OCI-LY7 (cell line): ENCODE measurements at regions not wholly inside any gene's neighbourhood (a gene's known extent, or its start where the extent isn't known, plus 50 kb on each side); places are given as distances from the start of the nearest gene placed in this dataset.

ENCODE experiments used
- BruUV-seq: library from RNA; stranded (reverse); fragments of 400-500 nt; replicated peaks from 2 replicates; lab custom pipeline; 2021; lab: Mats Ljungman, UMichigan
- CTCF ChIA-PET: fragments of 300-600 bp; sonication (Branson Sonifier 250); formaldehyde crosslinking; loops from one replicate; lab custom pipeline; 2022; ENCODE audit warnings: antibody characterized with exemption; ENCODE audit not compliant: unreplicated experiment; lab: Charles Lee
- POLR2A ChIA-PET: fragments of 300-600 bp; sonication (Branson Sonifier 250); formaldehyde crosslinking; loops from one replicate; lab custom pipeline; 2022; ENCODE audit warnings: antibody characterized with exemption; lab: Charles Lee
- DNase-seq: peaks from one replicate; pipeline ENCODE4 v3.0.0-alpha.2; 2015; ENCODE audit warnings: low spot score
- H2AFZ ChIP-seq: fragments of 200-600 bp; sonication (generic), shearing (Covaris generic); 2 replicates; pipeline ENCODE4 v1.6.1; 2014; ENCODE audit warnings: mild to moderate bottlenecking, antibody characterized with exemption, low read length, moderate library complexity
- H3K27ac ChIP-seq: fragments of 200-600 bp; sonication (generic); 2 replicates; pipeline ENCODE4 v1.5.1; 2014; ENCODE audit warnings: mixed run types, low read depth, mild to moderate bottlenecking, moderate library complexity, low read length, inconsistent platforms; ENCODE audit not compliant: poor library complexity, severe bottlenecking
- H3K36me3 ChIP-seq: fragments of 200-600 bp; sonication (generic); 2 replicates; pipeline ENCODE4 v1.6.1; 2014; ENCODE audit warnings: mild to moderate bottlenecking, antibody characterized with exemption, low read length, moderate library complexity, mixed read lengths; ENCODE audit not compliant: insufficient read depth
- H3K4me1 ChIP-seq: fragments of 200-600 bp; sonication (generic); 2 replicates; pipeline ENCODE4 v1.5.1; 2014; ENCODE audit warnings: mild to moderate bottlenecking, low read length; ENCODE audit not compliant: insufficient read depth, poor library complexity, severe bottlenecking
- H3K4me2 ChIP-seq: fragments of 200-600 bp; sonication (generic); 2 replicates; pipeline ENCODE4 v1.6.1; 2014; ENCODE audit warnings: mild to moderate bottlenecking, low read length
- H3K4me3 ChIP-seq: fragments of 200-600 bp; sonication (generic); 2 replicates; pipeline ENCODE4 v1.5.1; 2014; ENCODE audit warnings: mild to moderate bottlenecking, low read depth, low read length; ENCODE audit not compliant: poor library complexity, severe bottlenecking
- H3K79me2 ChIP-seq: fragments of 200-600 bp; sonication (generic); 2 replicates; pipeline ENCODE4 v1.6.1; 2016; ENCODE audit warnings: low read depth, mild to moderate bottlenecking, low read length, moderate library complexity, mixed read lengths; ENCODE audit not compliant: insufficient read depth
- H3K9me2 ChIP-seq: fragments of 200-600 bp; sonication (generic); 2 replicates; pipeline ENCODE4 v1.6.1; 2016; ENCODE audit warnings: mild to moderate bottlenecking, low read length, mixed read lengths; ENCODE audit not compliant: insufficient read depth
- H3K9me3 ChIP-seq: fragments of 200-600 bp; sonication (generic); 2 replicates; pipeline ENCODE4 v1.6.1; 2014; ENCODE audit warnings: mild to moderate bottlenecking, mixed run types, low read length, mixed read lengths
- H4K20me1 ChIP-seq: fragments of 200-600 bp; sonication (generic); 2 replicates; pipeline ENCODE4 v1.6.1; 2014; ENCODE audit warnings: mild to moderate bottlenecking, antibody characterized with exemption, low read length, moderate library complexity, mixed read lengths; ENCODE audit not compliant: insufficient read depth
- CTCF ChIP-seq: fragments of 200-600 bp; sonication (generic); conservative IDR thresholded peaks from 2 replicates; pipeline ENCODE4 v1.5.1; 2014; ENCODE audit warnings: mild to moderate bottlenecking, antibody characterized with exemption, low read length, moderate library complexity, mixed read lengths
- EZH2phosphoT487 ChIP-seq: fragments of 200-600 bp; sonication (generic); IDR thresholded peaks from 2 replicates; pipeline ENCODE4 v1.6.1; 2018; ENCODE audit warnings: low read depth, borderline replicate concordance, mild to moderate bottlenecking, mixed run types, antibody characterized with exemption, low read length, moderate library complexity, mixed read lengths
- intact Hi-C: fragments of 100-400 bp; cut with micrococcal nuclease; formaldehyde crosslinking; loops from one replicate; pipeline ENCODE4 v1.10.0; 2022; ENCODE audit not compliant: unreplicated experiment

GRCh38 chr3:34301313-34301712 lies 502.9 kb downstream of the PDCD6IP start:
- Histone ChIP-seq H3K79me2 (no peaks in the 10 kb centered on the region), H4K20me1 (no peaks in the 10 kb centered on the region), H3K27ac (no peak overlapping the region), H3K9me2 (no peaks in the 10 kb centered on the region), H3K4me1 (no peaks in the 10 kb centered on the region), H3K36me3 (no peaks in the 10 kb centered on the region), H2AFZ (no peak overlapping the region), H3K4me2 (no peak overlapping the region), H3K9me3 (no peaks in the 10 kb centered on the region), H3K4me3 (no peak overlapping the region)
- BruUV-seq: no TSS peak
- ChIA-PET POLR2A (no interaction called here), CTCF (no interaction called here)
- no peak for DNase-seq
- TF ChIP-seq CTCF: no peak
- TF ChIP-seq EZH2phosphoT487: no peak
- intact Hi-C loops: no loop called here

GRCh38 chr3:34305266-34305665 lies 506.8 kb downstream of the PDCD6IP start:
- no peak for TF ChIP-seq CTCF
- TF ChIP-seq EZH2phosphoT487: no peak
- no peaks in the 10 kb centered on the region for H3K4me1 ChIP-seq

GRCh38 chr3:34312684-34313083 lies 514.3 kb downstream of the PDCD6IP start:
- Histone ChIP-seq H4K20me1 (no peaks in the 10 kb centered on the region; the same call in 1 of the 2 replicates), H3K4me2 (no peak overlapping the region), H3K79me2 (no peaks in the 10 kb centered on the region), H2AFZ (no peak overlapping the region), H3K4me1 (no peaks in the 10 kb centered on the region), H3K9me2 (no peaks in the 10 kb centered on the region), H3K9me3 (no peaks in the 10 kb centered on the region), H3K27ac (no peak overlapping the region), H3K36me3 (no peaks in the 10 kb centered on the region), H3K4me3 (no peak overlapping the region)
- no peak for DNase-seq
- intact Hi-C loops: no loop called here
- no TSS peak for BruUV-seq
- ChIA-PET CTCF (no interaction called here), POLR2A (no interaction called here)
- TF ChIP-seq CTCF (no peak), EZH2phosphoT487 (no peak)

More at GRCh38 chr3:34305266-34305665, 506.8 kb downstream of the PDCD6IP start:
- H2AFZ ChIP-seq: no peak overlapping the region
- H3K36me3 ChIP-seq: no peaks in the 10 kb centered on the region
- no peaks in the 10 kb centered on the region for H3K9me3 ChIP-seq
- H3K4me2 ChIP-seq: no peak overlapping the region
- no peak for DNase-seq
- ChIA-PET CTCF (no interaction called here), POLR2A (no interaction called here)
- intact Hi-C loops: no loop called here
- no peaks in the 10 kb centered on the region for H3K79me2 ChIP-seq
- H4K20me1 ChIP-seq: no peaks in the 10 kb centered on the region
- H3K9me2 ChIP-seq: no peaks in the 10 kb centered on the region
- H3K27ac ChIP-seq: no peak overlapping the region
- H3K4me3 ChIP-seq: no peak overlapping the region
- BruUV-seq: no TSS peak
